Panc1 (cell line): ENCODE measurements at regions not wholly inside any gene's neighbourhood (a gene's known extent, or its start where the extent isn't known, plus 50 kb on each side); places are given as distances from the start of the nearest gene placed in this dataset.

ENCODE experiments used
- ATAC-seq: fragments of 200-7000 bp; cut with Tn5 transposase; 2 replicates; pipeline ENCODE4 v1.9.1; 2020; ENCODE audit warnings: mild to moderate bottlenecking, moderate library complexity
- BruUV-seq: library from RNA; stranded (reverse); fragments of 400-500 nt; replicated peaks from 2 replicates; lab custom pipeline; 2021; lab: Mats Ljungman, UMichigan
- CTCF ChIA-PET: fragments of 300-600 bp; sonication (Branson Sonifier 250); formaldehyde crosslinking; loops from one replicate; lab custom pipeline; 2022; ENCODE audit warnings: antibody characterized with exemption; lab: Charles Lee
- POLR2A ChIA-PET: fragments of 300-600 bp; sonication (Branson Sonifier 250); formaldehyde crosslinking; loops from one replicate; lab custom pipeline; 2022; ENCODE audit warnings: antibody characterized with exemption; lab: Charles Lee
- DNase-seq: peaks from one replicate; pipeline ENCODE4 v3.0.0-alpha.2; 2010; ENCODE audit warnings: low read depth, low spot score
- H3K27ac ChIP-seq: 2 replicates; pipeline ENCODE4 v1.5.1; 2011; ENCODE audit warnings: mild to moderate bottlenecking, low read length, inconsistent platforms
- H3K27me3 ChIP-seq: fragments of 200-500 bp; sonication (Bioruptor generic); 2 replicates; pipeline ENCODE4 v1.6.0; 2014; ENCODE audit warnings: low read length, inconsistent platforms; ENCODE audit not compliant: control insufficient read depth, insufficient read depth
- H3K36me3 ChIP-seq: fragments of 200-500 bp; sonication (Bioruptor generic); 2 replicates; pipeline ENCODE4 v1.5.1; 2014; ENCODE audit warnings: inconsistent platforms, mild to moderate bottlenecking, low read length, moderate library complexity; ENCODE audit not compliant: control insufficient read depth, insufficient read depth
- H3K4me1 ChIP-seq: 2 replicates; pipeline ENCODE4 v1.5.1; 2011; ENCODE audit warnings: inconsistent platforms, mild to moderate bottlenecking, low read length, moderate library complexity; ENCODE audit not compliant: control insufficient read depth, insufficient read depth
- H3K4me3 ChIP-seq, 2 experiments: 2 replicates each; pipeline ENCODE4 v1.5.1; 2011 to 2012; ENCODE audit warnings: low read depth in 2 of 2, low read length in 2 of 2, mild to moderate bottlenecking in 2 of 2, inconsistent platforms in 1 of 2, moderate library complexity in 1 of 2
- H3K9me3 ChIP-seq: fragments of 200-500 bp; sonication (Bioruptor generic); 2 replicates; pipeline ENCODE4 v1.5.1; 2014; ENCODE audit warnings: low read depth, mild to moderate bottlenecking, inconsistent platforms, low read length, moderate library complexity; ENCODE audit not compliant: control insufficient read depth, insufficient read depth
- CTCF ChIP-seq: fragments of 450-650 bp; IDR thresholded peaks from 2 replicates; pipeline ENCODE4 v1.5.1; 2017; ENCODE audit warnings: mild to moderate bottlenecking
- POLR2AphosphoS5 ChIP-seq: IDR thresholded peaks from 2 replicates; pipeline ENCODE4 v1.6.1; 2012; ENCODE audit warnings: mild to moderate bottlenecking, low read depth, low read length, moderate library complexity
- SIN3A ChIP-seq: IDR thresholded peaks from 2 replicates; pipeline ENCODE4 v1.6.1; 2012; ENCODE audit warnings: low read depth, mild to moderate bottlenecking, low read length, moderate library complexity, borderline replicate concordance; ENCODE audit not compliant: insufficient read depth
- TCF7L2 ChIP-seq: IDR thresholded peaks from 2 replicates; pipeline ENCODE4 v1.6.1; 2011; ENCODE audit warnings: mild to moderate bottlenecking, low read depth, low read length, inconsistent platforms
- in situ Hi-C: cut with HindIII; loops from 2 replicates; pipeline ENCODE4 v1.10.0; 2016; ENCODE audit warnings: low sequenced_read_pairs, low pct_unique_long_range_greater_than_20kb
- intact Hi-C: fragments of 100-400 bp; cut with micrococcal nuclease; formaldehyde crosslinking; loops from one replicate; pipeline ENCODE4 v1.10.0; 2022; ENCODE audit not compliant: unreplicated experiment
- TF ChIP-seq, protein P1 (sequence below), 2 experiments: IDR thresholded peaks; 2 replicates each; pipeline ENCODE4 v1.6.1; 2011 to 2012; ENCODE audit warnings: low read depth in 2 of 2, control low read depth in 1 of 2, low read length in 1 of 2, mild to moderate bottlenecking in 1 of 2, moderate library complexity in 1 of 2; ENCODE audit not compliant: insufficient read depth in 1 of 2

DNA sequence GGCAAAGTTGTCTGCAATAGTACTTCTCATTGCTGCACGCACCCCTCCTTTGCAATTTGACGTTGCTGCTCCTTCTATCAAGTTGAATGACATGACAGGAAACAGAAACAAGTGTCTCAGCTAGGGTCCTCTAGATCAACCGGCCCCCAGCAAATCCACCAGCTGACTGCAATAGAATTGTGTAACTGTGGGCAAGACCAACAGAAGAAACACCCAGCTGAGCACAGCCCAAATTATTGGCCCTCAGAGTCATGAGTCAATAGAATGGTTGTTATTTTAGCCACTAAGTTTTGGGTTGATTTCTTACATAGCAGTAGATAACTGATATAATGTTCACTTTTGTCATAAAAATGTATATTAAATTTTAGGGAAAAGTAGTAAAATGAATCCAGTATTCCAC, 202.7 kb downstream of the MAFB start:
- no peak for ATAC-seq
- DNase-seq: no peak
- TF ChIP-seq POLR2AphosphoS5 (no peak), SIN3A (no peak), CTCF (no peak), TCF7L2 (no peak)
- TF ChIP-seq, protein P1, sequence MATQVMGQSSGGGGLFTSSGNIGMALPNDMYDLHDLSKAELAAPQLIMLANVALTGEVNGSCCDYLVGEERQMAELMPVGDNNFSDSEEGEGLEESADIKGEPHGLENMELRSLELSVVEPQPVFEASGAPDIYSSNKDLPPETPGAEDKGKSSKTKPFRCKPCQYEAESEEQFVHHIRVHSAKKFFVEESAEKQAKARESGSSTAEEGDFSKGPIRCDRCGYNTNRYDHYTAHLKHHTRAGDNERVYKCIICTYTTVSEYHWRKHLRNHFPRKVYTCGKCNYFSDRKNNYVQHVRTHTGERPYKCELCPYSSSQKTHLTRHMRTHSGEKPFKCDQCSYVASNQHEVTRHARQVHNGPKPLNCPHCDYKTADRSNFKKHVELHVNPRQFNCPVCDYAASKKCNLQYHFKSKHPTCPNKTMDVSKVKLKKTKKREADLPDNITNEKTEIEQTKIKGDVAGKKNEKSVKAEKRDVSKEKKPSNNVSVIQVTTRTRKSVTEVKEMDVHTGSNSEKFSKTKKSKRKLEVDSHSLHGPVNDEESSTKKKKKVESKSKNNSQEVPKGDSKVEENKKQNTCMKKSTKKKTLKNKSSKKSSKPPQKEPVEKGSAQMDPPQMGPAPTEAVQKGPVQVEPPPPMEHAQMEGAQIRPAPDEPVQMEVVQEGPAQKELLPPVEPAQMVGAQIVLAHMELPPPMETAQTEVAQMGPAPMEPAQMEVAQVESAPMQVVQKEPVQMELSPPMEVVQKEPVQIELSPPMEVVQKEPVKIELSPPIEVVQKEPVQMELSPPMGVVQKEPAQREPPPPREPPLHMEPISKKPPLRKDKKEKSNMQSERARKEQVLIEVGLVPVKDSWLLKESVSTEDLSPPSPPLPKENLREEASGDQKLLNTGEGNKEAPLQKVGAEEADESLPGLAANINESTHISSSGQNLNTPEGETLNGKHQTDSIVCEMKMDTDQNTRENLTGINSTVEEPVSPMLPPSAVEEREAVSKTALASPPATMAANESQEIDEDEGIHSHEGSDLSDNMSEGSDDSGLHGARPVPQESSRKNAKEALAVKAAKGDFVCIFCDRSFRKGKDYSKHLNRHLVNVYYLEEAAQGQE (IDR thresholded peaks at IDR 0.05; ENCODE audit: insufficient read depth in 1 of 2, low read depth in 2 of 2, low read length in 1 of 2): no peak
- Histone ChIP-seq H3K4me3 (no peak overlapping the region), H3K9me3 (no peaks in the 10 kb centered on the region), H3K27me3 (no peaks in the 10 kb centered on the region; the same call in 1 of the 2 replicates), H3K27ac (no peak overlapping the region), H3K4me1 (no peaks in the 10 kb centered on the region), H3K36me3 (no peaks in the 10 kb centered on the region; the same call in 1 of the 2 replicates)
- CTCF ChIA-PET: no interaction called here
- POLR2A ChIA-PET: no interaction called here
- no TSS peak for BruUV-seq
- intact Hi-C loops: no loop called here
- in situ Hi-C loops: no loop called here

DNA sequence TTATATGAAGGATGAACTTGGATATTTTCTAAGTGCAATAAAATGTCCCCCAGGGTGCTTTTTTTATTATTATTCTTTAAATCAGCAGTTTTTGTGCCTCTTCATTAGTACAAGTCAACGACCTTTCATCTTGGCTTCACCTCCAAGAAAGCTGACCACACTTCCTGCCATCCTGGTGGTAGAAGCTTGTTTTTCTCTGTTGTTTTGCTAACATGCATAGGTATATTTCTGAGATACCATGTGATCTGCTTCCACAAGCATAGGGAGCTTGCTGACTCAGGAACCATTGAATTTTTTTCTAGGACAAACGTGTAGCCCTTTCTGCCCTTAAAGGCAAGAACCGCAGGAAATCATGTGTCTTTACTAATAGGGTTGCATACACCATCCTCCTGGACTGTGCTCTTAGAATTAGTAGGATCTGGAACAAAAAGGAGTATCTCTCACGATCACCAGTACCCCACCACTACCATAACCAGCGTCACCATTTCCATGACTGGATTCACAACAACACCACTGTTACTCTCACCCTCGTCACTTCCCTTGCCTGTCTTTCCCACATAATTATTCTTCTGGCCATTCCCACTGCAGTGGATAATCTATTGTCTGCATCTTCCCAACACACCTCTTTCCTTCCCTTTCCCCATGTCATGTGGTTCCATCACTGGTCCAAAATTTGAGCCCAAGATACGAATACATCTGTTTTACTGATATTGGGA, 207.1 kb downstream of the MAFB start:
- ATAC-seq (no peak), DNase-seq (no peak)
- TF ChIP-seq CTCF: no peak
- TF ChIP-seq, protein P1 (IDR thresholded peaks at IDR 0.05; ENCODE audit: insufficient read depth in 1 of 2, low read depth in 2 of 2, low read length in 1 of 2): no peak
- no peak for TF ChIP-seq TCF7L2
- no peak for TF ChIP-seq POLR2AphosphoS5
- TF ChIP-seq SIN3A: no peak
- ChIA-PET POLR2A (no interaction called here), CTCF (no interaction called here)
- no peaks in the 10 kb centered on the region for H3K36me3 ChIP-seq
- H3K4me1 ChIP-seq: no peaks in the 10 kb centered on the region
- in situ Hi-C loops (no loop called here), intact Hi-C loops (no loop called here)
- no TSS peak for BruUV-seq
- no peak overlapping the region for H3K27ac ChIP-seq
- no peak overlapping the region for H3K4me3 ChIP-seq
- H3K27me3 ChIP-seq: no peaks in the 10 kb centered on the region; the same call in 1 of the 2 replicates
- no peaks in the 10 kb centered on the region for H3K9me3 ChIP-seq
